ENCODE measurements at regions not wholly inside any gene's neighbourhood (a gene's known extent, or its start where the extent isn't known, plus 50 kb on each side); places are given as distances from the start of the nearest gene placed in this dataset.

DNA sequence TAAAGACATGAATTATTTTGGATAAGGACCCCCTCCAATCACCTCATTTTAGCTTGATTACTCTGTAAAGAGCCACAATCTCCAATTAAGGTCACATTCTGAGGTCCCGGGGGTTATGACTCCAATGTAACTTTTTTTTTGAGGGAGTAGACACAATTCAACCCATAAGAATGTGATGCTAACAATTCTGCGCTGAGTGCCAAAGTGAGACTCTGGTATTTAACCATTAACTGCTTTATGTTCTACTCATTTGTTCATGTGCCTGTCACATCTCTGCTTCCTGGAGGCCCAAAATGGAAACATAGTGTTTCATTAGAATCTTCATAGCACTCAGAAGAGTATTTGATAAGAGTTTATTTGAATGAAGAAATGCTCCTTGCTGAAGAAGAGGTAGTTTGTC is 234.8 kb downstream of the CPE start:
- no peak for DNase-seq

DNA sequence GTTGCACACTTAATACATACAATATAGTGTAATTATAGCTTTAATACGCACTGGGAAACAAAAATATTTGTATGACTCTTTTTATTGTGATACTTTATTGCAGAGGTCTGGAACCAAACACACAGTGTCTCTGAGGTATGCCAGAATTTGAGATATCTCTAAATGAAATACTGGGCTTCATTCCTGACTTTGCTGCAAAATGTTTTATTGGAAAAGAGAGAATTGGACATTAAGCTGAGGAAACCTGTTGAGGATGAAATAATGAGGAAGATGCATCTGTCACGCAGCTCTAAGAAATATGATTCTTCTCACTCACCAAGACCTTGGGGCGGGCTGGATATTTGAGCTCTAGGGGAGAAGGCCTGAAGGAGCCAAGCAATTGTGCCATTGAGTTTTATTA is 242.1 kb downstream of the CPE start:
- DNase-seq, result no peak

DNA sequence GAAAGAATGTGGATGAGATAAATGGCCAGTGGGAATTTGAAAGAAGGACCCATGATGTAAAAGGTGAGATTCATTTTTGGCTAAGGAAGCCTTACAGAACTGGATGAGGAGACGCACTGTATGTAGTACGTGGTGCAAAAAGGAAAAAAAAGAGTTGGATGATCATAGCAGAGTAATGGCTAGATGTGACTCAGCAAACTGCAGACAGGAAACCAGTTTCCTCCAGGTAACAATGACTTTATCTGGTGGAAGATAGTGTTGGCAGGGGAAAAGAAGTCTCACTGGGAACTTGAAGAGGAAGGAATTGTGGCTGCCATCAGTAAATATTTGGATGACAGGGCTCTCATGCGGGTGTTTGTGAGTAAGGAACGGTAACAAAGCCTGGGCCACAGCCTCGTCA is 243.2 kb downstream of the CPE start:
- DNase-seq, result no peak

DNA sequence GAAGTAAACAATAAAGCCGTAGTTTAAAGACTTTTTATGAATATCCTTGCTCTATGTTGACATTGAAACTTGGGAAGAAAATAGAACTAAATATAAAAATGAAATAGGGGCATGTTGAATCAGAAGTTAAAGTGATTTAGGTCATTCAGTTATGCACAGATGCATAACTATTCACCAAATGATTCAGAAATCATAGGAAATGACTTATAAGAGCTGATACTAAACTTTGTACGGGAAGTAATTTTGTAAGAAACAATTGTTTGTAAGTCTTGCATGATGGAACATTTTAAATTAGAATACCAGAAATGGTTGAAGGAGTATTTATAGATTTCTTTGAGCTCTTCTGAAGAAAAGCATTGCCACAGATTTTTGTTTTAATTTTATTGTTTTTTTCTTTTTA is 246.5 kb downstream of the CPE start:
- DNase-seq, result no peak

DNA sequence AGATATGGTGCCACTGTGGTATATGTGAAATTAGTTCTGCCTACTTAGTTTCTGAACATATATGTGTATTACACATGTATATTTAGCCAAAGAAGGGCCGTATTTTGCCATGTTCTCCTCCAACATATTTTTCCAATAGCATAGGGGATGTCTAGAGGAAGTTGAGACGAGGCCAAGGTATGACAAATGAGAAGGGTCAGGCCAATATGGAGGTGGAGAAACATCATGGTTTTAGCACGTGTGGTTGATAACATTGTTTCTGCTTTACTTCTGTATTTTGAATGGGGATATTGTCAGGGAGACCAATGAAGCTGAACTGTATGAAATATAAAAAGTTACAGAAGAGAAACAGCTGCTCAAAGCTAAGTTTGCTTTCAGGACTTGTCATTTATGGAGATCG is 246.7 kb upstream of the TLL1 start:
- DNase-seq, result no peak

DNA sequence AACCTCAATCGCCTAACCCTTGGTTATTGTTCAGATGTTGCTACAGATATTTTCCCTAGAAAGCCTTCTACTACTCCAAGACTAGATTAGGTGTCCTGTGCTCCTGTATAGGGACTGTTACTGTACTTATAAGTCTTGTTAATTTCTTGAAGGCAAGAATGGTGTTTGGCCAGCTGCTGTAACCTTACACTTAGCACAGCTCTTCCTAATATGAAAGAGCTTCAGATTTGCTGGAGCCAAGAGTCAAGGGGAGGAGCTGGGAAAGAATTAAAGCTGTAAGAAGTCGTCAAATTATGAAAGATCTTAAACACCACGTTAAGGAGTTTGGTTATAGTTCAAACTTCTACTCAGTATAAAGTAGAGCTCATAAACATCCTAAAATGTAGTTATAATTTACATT is 245.9 kb upstream of the TLL1 start:
- DNase-seq, result no peak

DNA sequence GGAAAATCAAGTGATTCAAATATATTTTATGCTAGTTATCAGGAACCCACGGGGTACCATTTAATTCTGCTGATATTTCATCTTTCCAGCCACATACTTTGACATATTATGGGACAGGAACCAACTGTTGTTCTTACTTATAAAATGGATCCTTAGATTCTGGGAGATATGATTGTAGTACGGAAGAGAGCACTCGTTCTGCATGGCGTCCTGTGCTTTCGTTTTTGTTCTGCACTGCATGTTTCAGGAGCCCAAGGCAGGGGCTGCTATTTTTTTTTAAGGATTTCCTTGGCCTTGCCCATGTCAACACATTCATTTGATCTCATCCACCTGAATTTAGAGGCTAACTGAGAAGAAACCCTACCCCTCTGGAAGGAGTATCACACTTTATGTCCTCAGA is 245.5 kb upstream of the TLL1 start:
- DNase-seq, result no peak

DNA sequence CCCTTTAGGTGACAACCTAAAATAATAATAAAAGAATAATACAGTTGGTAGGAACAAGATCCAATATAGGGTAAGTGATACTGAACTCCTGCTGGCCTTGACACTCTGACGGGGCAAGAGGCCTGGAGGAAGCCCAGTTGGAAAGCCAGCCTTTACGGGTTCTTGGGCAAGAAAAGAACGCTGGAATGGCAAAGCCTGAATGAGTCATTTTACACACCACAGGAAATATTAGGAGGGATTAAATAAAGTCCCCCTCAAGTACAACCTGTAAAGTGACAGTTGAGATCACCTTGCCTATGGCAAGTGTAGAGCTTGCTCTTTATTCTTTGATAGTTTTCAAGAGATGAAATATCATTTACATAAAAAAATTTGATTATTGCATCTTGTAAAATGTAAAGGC is 244.5 kb upstream of the TLL1 start:
- DNase-seq, result no peak

DNA sequence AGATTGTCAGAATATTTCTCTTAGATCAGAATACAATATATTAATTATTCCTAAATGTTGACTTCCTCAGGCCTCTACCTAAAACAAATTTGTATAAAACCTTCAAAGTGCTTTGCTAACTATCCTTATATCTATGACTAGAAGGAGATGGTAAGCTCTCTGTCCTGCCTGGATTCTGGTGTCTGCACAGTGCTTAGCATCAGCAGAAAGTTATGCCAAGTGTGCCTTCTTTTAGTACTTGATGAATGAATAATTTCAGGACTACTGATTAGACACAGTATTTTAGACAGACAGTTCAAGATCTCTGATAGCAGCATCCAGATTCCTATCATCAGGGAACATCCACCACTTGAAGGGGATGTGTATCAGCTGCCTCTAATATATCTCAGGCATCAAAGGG is 242.4 kb upstream of the TLL1 start:
- no peak for DNase-seq

DNA sequence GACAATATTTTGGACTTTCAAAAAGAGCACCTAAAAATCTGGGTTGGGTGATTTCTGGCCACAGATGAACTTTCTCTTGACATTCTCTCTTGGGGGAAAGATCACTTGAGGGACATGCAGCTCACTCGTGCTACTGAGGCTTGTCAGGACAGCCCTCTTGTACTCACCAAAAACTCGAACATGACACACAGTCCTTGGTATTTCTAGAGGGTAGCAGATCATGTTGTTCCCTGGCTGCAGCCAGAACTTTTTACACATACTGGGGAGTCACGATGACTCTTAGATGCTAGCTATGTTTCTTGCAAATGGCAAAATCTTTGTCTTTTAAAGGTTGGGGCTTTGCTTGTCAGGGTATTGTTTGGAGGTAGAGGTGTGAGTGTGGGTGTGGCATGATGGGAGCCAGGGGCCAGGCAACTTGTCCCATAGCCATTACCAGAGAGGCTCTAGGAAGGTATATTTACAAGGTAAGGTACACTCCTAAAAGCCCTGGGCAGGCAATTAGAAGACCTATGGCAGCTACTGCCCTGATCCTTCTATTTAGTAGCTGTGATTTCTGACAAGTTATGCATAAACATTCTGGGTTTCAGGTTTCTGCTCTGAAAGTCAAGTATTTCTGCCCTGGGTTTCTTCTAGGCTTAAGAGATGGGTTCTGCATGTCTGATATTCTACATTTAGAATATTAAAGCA is 241.7 kb upstream of the TLL1 start:
- DNase-seq, result no peak

DNA sequence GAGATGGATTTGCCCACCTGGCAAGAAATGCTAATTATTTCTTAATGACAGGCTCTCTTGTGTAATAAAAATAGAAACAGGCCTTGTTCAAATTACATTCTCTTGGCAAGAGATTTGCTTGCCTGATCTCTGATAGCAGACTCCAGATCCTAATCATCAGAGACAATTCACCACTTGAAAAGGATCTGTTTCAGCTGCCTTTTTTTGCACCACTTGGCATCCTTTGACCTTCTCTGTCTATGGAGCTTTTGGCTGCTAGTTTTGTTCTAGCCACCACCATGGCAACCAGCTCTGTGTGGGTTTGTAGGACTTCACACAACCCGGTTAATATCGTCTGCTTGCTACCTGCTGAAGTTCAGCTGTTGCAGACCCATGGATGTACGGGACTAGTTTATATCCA is 241.1 kb upstream of the TLL1 start:
- DNase-seq, result no peak

DNA sequence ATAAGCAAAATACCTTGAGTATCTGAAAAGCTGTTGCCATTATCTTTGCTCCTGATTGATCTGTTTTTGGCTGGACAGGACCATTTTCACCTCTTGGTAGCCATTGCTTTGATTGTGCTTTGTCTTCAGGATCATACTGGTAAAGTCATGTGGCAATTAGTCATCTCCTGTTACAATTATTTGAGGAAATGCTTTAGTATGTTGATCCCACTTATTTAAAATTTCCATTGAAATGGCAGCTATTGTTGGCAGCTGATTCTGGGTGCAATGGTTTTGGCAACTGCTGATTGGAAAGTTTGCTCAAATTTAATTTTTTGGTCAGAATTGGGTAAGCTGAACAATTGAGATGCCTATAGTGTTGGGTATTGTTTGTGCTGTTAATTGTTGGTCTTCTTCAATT is 238.3 kb upstream of the TLL1 start:
- DNase-seq, result no peak

DNA sequence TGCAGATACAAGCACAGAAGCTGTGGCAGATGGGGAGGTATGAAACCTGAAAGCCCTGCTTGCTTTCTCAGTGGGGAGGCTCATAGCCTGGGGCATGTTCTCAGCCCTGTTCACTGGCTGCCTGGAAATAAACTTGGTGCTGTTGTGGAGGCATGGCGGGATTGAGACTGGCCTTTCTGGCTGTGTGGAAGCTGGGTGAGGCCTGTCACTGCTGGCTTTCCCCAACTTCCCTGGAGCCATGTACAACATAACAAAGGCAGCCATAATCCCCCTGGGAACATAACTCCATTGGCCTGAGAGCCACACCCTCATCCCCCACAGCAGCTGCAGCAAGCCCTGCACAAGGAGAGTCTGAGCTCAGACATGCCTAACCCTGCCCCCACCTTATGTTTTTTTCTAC is 237.7 kb upstream of the TLL1 start:
- no peak for DNase-seq

DNA sequence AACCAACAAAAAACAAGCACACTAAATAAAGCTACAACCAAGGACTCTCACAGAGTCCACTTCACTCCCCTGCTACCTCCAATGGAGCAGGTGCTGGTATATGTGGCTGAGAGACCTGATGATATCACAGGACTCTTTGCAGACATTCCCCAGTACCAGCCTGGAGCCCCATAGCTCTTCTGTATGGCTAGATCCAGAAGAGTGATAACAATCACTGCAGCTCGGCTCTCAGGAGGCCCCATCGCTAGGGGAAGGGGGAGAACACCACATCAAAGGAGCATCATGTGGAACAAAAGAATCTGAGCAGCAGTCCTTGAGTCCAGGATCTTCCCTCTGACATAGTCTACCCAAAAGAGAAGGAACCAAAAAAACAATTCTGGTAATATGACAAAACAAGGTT is 237.1 kb upstream of the TLL1 start:
- no peak for DNase-seq

DNA sequence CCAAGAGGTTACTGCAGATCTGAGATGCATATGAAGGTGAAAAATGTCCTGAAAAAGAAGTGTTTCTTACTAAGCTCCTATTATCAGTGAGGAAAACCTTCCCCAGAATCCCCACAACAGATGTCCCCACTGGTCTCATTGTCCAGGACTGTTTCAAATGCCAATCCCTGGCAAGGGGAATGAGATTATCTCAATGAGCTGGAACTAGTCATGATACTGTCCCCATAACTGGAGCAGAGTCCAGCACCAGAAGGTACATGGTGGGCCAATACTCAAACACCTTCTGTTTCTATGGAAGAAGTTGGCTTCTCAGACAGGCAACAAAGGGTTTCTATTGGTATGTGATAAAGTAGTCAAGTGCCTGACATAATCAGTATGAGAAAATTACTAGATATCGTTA is 221.1 kb upstream of the TLL1 start:
- DNase-seq, result no peak

DNA sequence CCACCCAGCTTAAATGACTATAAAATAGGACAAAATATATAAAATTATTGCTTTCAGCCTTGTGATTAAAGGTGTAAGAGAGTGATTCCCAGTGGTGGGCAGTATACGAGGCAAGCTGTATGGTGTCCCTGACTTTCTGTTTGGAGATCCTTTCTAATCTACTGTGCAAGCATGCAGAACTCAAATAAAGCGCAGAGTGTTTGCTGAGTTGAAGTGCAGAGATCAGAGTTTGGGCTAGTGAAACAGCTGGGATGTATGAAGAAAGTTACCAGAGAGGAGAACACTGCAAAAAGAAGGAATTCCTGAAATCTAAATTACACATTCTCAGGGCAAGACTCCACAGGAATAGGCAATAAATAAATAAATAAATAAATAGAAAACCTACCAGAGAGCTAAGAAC is 218.5 kb upstream of the TLL1 start:
- DNase-seq, result no peak

DNA sequence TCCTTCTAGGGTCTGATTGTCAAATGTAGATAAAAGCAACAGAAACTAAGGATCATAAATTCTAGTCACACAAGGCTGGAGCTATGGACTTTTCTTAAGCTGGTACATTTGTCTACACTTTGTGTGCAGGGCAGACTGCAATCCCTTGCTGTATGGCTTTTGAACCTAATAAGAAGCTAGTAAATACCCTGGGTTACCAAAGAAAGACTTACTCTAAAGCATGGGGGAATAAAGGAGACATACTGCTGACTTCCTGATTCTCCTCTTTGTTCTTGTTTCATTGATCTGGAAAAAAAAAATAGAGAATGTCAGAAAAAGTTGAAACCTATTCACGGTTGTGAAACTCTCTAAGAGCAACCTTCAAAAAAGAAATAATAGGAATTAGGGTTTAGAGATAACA is 216.6 kb upstream of the TLL1 start:
- DNase-seq, result no peak

DNA sequence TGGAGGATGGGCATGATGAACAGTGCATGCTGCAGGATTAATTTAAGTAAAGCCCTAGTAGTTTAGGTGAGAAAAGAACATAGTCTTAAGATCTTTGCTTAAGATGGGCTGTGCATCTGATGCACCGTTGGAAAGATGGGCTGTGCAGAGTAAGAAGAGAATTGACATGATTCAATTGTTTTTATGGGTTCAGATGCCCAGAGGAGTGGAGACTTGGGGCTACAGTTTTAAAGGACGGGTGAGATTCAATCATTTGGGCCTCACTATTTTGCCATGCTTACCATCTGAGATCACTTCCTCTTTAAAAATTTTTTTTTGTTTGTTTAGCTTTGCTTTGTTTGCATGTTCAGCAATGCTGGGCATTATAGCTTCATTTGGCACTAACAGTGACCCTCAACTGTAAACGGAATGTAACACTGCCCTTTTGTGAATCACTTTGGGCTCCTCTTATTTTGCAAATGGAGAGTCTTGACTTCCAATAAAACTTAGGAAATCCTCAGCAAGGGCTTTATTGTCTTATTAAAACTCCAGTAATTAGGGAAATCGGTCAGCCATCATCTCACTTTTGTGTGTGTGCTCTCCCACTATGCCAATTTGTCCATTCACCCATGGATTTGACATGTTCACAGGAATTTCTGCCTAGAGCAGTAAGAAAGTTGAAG is 216.1 kb upstream of the TLL1 start:
- DNase-seq, result no peak

DNA sequence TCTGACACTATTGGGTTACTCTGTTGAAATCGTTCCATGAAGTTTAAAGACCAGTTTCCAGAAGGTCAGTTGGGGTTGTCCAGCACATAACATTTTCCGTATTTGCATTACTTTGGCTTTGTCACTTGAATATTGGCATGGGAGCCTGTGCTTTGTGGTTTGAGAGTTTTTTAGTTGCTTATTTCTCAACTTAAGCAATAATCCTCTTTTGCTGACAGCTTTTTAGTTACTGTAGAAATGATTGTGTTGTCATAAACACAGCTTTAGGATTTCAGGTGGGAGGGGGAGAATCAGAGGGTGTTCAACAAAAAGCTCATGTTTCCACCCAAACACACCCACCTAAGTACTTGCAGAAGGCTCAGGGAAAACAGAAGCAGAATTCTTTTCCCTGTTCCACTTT is 210.7 kb upstream of the TLL1 start:
- DNase-seq, result no peak

DNA sequence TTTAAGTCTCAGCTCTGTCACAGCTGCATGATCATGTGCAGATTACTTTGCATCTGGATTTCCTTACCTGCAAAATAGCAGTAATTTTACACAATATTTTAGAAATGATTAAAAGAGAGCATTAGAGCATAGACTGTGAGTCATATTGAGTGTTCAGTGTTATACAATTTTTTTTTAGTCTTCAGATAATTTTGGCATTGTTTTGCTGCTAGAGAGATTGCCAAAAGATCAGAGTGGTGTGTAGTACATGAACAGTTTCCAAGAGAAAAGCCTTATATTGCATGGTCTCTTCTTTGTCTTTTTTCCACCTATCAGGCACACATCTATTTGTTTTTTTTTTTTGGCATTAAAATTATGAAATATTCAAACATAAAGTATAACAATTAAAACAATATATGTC is 209.6 kb upstream of the TLL1 start:
- DNase-seq, result no peak

DNA sequence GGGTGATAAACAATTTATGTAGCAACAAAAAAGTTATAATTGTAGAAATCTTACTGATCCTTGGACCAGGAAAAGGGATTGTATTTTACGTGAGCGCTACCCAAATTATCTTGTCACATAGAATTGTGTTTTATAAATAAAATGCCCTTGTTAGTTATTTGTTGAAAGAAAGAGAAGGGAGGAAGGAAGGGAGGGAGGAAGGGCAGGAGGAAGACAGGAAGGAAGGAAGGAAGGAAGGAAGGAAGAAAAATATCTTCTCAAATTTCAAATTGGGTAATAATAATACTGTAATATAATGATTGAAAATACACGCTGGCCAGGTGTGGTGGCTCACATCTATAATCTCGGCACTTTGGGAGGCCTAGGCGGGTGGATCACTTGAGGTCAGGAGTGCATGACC is 206.2 kb upstream of the TLL1 start:
- no peak for DNase-seq

DNA sequence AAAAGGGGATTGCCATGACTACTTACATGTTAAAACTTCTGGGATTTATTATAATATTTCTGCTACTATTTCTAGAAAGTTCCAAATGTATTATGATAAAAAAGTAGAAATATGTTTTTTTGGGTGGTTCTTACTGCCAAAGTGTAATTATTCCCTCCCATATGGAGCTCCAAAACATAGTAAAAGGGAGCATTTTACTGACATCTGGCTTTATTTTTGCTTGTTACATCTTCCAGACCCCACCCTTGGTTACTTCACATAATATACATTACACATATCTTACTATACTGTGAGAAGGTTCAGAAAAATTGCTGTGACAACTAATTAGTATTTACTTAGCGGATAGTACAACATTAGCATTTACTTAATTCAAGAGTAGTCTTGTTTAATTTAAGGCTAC is 205.1 kb upstream of the TLL1 start:
- DNase-seq, result no peak

DNA sequence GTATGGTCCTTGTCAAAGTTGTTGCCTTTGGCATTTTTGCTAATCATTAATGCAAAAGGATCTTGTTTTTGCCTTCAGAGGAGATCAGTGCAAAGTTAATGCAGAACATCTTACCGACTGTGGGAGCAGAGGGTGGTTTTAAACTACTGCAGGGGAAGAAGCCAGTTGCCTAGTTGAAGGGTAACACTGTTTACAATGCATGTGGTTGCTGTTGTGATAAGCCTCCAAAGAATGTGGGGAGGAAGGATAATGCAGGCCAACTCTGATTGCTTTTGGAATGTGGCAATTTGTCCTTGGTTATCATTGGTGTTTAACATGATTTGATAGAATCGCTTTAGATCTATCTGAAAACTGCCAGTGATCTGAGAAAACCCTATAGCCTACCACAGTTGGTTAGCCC is 204.3 kb upstream of the TLL1 start:
- no peak for DNase-seq

DNA sequence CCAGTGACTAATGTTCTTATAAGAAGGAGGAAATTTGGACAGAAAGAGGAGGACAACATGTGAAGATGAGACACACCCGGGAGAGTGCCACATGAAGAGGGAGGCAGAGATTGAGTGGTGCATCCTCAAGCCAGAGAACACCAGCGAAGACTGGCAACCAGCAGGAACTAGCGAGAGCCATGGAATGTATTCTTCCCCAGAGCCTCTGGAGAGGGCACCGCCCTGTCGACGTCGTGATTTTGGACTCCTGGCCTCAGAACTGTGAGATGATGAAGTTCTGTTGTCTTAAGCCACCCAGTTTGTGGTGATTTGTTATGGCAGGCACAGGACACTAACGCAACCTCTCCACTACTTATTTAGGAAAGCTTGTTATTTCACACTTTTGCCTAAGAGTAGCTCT is 196.0 kb upstream of the TLL1 start:
- no peak for DNase-seq

DNA sequence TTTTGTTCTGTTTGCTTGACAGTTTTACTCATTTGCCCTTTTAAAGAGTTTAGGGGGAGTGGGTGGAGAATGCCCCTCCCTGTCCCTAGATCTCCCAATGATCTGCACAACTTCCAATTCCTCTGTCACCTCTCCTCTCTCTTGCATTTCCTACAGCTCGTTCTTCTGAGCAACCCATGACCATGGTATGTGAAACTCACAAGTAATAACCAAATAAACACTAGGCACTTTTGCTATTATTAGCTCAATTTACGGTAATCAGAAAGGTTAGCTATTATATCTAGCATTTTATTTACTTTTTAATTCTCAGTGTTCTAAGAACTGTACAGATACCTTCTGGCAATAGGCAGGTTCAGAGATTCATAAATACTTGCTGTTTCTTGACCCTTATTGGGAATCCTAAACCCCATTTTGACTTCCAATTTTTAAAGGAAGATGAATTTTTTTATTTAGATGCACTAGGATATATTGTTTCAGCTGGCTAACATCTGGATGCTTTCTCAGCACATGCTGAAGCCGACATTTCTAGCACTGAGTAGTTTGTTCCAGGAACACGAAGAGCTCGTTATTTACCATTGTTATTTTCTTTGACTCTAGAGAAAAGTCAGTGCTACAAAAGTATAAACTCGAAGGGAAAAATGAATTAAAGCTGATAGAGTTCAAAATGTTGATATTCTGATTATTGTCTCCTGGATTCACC is 194.7 kb upstream of the TLL1 start:
- no peak for DNase-seq
